Hypothalamus (tissue), 51 donors: ENCODE measurements at regions not wholly inside any gene's neighbourhood (a gene's known extent, or its start where the extent isn't known, plus 50 kb on each side); places are given as distances from the start of the nearest gene placed in this dataset.
"Not testable (repeated sequence)": the region's sequence is repeated elsewhere in the genome, so short reads cannot be mapped to it uniquely, and the experiment has no call there.

Experiments used
- DNase-seq, 51 donors: peaks; one replicate each; lab custom pipeline; 2025; lab: John Stamatoyannopoulos, UW

- DNase-seq: no peak
These were observed 145.4 kb upstream of the FOXA2 start for GRCh38 chr20:22729616-22730236.

- DNase-seq: no peak
These were observed 148.4 kb upstream of the FOXA2 start for GRCh38 chr20:22732751-22733150.

- DNase-seq: not testable (repeated sequence)
These were observed 150.7 kb upstream of the FOXA2 start for GRCh38 chr20:22734946-22735647.

GRCh38 chr20:22740829-22741228 is 156.5 kb upstream of the FOXA2 start:
- DNase-seq: no peak

- no peak for DNase-seq
These were observed 160.2 kb upstream of the FOXA2 start for GRCh38 chr20:22744341-22745193.

- DNase-seq: no peak
These were observed 160.8 kb upstream of the FOXA2 start for GRCh38 chr20:22745194-22745500.

- DNase-seq: no peak
These were observed 162.6 kb upstream of the FOXA2 start for GRCh38 chr20:22746957-22747356.

- DNase-seq: no peak
These were observed 168.0 kb upstream of the FOXA2 start for GRCh38 chr20:22752324-22752723.

- DNase-seq: no peak
These were observed 173.2 kb upstream of the FOXA2 start for GRCh38 chr20:22757424-22758183.

GRCh38 chr20:22758815-22759214 is 174.4 kb upstream of the FOXA2 start:
- DNase-seq: no peak

- DNase-seq: no peak
These were observed 178.3 kb upstream of the FOXA2 start for GRCh38 chr20:22762576-22763256.

- DNase-seq: no peak
These were observed 179.0 kb upstream of the FOXA2 start for GRCh38 chr20:22763257-22763906.

GRCh38 chr20:22768266-22769178 is 184.2 kb upstream of the FOXA2 start:
- no peak for DNase-seq

GRCh38 chr20:22770241-22770800 is 185.9 kb upstream of the FOXA2 start:
- DNase-seq: no peak

GRCh38 chr20:22771706-22772105 is 187.3 kb upstream of the FOXA2 start:
- DNase-seq: no peak

- no peak for DNase-seq
These were observed 189.0 kb upstream of the FOXA2 start for GRCh38 chr20:22773344-22773743.

GRCh38 chr20:22775256-22775655 is 190.9 kb upstream of the FOXA2 start:
- no peak for DNase-seq

- no peak for DNase-seq
These were observed 191.3 kb upstream of the FOXA2 start for GRCh38 chr20:22775671-22776139.
